ENCODE measurements at regions not wholly inside any gene's neighbourhood (a gene's known extent, or its start where the extent isn't known, plus 50 kb on each side); places are given as distances from the start of the nearest gene placed in this dataset.

- no peak for TF ChIP-seq CTCF (IDR thresholded peaks at IDR 0.05; ENCODE audit: low read depth, low read length, missing control alignments)
- H3K4me3 ChIP-seq (ENCODE audit: low read depth, low read length): no peak overlapping the region
- DNase-seq (ENCODE audit: low read depth): no peak
Measured at GRCh38 chr13:99868767-99869166, 102.8 kb downstream of the ZIC5 start.

DNA sequence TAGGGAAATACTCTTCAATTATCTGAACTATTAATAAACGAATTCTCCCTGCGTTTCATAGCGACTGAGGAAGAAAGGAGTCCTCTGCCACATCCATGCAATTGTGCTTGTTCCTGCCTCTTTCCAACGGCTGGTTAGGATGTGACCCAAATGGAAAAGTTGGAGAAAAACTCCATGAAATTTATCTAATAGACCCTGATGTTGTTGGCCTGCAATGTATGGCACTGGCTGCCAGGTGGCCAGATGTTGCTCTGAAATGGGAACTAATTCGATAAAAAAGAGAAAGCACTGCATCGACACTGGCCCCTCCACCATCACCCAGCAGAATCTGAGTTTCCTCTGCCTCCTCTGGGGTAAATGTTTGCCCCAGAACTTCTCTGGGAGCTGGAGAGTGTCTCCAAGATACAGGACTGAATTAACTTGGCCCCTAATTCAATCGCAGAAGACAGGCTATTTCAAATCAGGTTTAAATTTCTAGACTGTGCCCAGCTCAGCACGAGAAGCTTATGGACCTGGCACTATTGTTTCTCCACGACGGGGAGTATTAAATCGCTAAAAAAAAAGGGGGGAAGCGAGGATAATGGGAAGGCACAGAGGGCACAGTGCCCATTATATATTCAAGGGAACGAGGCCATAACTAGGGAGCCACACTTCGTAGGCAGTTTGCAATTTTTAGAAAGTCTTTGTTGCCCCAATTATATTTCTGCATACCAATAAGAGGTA is 103.9 kb downstream of the ZIC5 start:
- no peak for TF ChIP-seq CTCF (IDR thresholded peaks at IDR 0.05; ENCODE audit: low read depth, low read length, missing control alignments)
- H3K4me3 ChIP-seq (ENCODE audit: low read depth, low read length): no peak overlapping the region
- no peak for DNase-seq (ENCODE audit: low read depth)

DNA sequence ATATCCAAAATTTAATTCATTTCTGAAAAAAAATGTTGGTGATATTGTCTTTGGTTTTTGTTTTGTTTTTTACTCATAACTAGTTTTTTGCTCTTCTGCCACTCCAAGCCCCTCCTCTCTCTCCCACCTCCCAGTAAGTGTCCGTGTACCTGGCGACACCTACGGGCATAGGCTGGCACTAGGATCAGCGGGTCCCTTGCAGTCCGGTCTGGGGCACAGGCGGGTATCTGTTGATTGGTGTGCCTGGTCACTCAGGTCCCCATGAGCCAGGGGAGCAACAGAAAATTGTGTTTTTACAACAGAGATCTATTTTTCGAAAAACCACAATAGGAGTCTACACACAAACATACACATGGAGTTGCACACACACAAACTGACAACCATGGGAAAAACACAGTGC is 104.8 kb downstream of the ZIC5 start:
- DNase-seq (ENCODE audit: low read depth): no peak
- H3K4me3 ChIP-seq (ENCODE audit: low read depth, low read length): no peak overlapping the region
- no peak for TF ChIP-seq CTCF (IDR thresholded peaks at IDR 0.05; ENCODE audit: low read depth, low read length, missing control alignments)

DNA sequence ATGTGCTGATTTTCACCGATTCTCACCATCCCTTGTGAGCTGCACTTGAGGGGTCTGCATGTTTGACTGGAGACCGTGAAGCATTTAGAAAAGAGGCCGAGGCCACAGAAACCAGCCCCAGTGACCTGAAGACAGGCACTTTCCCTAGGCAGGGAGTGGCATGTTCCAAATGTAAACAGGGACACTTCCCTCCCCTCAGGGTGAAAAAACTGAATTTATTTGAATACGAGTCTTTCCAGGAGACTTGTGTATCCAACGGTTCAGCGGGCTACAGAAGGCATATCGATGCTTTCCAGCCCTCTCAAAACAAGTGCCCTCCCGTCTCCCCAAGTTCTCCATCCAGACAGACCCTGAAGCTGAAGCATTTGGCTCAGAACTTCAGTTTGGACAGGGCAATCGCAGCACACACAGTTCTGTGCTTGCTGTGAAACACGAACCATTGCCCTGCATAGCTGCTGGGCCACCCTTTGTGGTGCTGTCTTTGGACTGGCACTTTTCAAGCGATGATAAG is 106.1 kb downstream of the ZIC5 start:
- no peak for DNase-seq (ENCODE audit: low read depth)
- no peak for TF ChIP-seq CTCF (IDR thresholded peaks at IDR 0.05; ENCODE audit: low read depth, low read length, missing control alignments)
- no peak overlapping the region for H3K4me3 ChIP-seq (ENCODE audit: low read depth, low read length)

GRCh38 chr13:99864627-99864990 is 107.0 kb downstream of the ZIC5 start:
- H3K4me3 ChIP-seq (ENCODE audit: low read depth, low read length): no peak overlapping the region
- no peak for TF ChIP-seq CTCF (IDR thresholded peaks at IDR 0.05; ENCODE audit: low read depth, low read length, missing control alignments)
- no peak for DNase-seq (ENCODE audit: low read depth)

DNA sequence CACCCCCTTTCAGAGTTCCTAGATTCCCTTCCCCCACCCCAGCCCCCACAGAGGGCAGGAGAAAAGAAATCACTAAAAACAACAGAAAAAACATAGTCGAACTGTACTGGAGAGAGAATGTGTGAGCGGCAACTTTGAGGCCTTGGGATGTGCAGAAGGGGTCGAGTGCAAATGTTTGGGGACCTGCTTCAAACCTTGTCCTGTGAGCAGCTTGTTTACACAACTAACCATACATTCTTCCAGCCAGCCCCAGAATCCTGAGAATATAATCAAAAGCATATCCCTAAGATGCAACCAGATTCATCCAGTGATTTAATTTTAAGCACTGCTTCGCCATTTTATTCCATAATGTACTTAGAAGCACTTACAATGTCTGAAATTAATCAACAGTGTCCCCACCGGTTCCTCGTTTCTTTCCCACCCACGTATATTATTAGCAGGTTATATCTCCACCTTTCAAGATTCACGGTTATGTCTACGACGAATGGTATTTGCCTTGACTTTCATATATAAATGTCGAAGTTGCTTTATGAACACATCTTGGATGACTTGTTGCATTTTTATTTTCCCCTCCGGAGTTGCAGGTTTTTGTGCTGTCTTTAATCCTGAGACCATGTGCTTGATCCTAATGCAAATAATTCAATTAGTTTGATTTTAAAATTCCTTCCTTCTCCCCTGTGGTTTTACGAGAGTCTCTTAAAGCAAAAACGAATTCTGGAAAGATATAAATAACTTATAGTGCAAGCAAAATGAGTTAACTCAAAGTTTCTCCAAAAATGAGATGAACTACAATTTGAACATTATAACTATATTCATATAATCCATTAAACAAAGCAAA is 107.6 kb downstream of the ZIC5 start:
- no peak for TF ChIP-seq CTCF (IDR thresholded peaks at IDR 0.05; ENCODE audit: low read depth, low read length, missing control alignments)
- no peak overlapping the region for H3K4me3 ChIP-seq (ENCODE audit: low read depth, low read length)
- no peak for DNase-seq (ENCODE audit: low read depth)
